Parathyroid adenoma (tissue), 2 donors: ENCODE measurements at regions not wholly inside any gene's neighbourhood (a gene's known extent, or its start where the extent isn't known, plus 50 kb on each side); places are given as distances from the start of the nearest gene placed in this dataset.

Experiments used
- H2AFZ ChIP-seq: fragments of 300-600 bp; sonication (generic); one replicate; pipeline ENCODE4 v1.7.0; 2017; ENCODE audit warnings: antibody characterized with exemption, mild to moderate bottlenecking
- H3K27ac ChIP-seq: fragments of 300-600 bp; sonication (generic); one replicate; pipeline ENCODE4 v1.7.0; 2017
- H3K27me3 ChIP-seq: fragments of 300-600 bp; sonication (generic); one replicate; pipeline ENCODE4 v1.7.0; 2017; ENCODE audit warnings: low read length; ENCODE audit not compliant: control insufficient read depth, insufficient read depth
- H3K36me3 ChIP-seq: fragments of 300-600 bp; sonication (generic); one replicate; pipeline ENCODE4 v1.7.0; 2017; ENCODE audit warnings: low read length; ENCODE audit not compliant: control insufficient read depth, insufficient read depth
- H3K4me1 ChIP-seq: fragments of 300-600 bp; sonication (generic); one replicate; pipeline ENCODE4 v1.7.0; 2017; ENCODE audit warnings: control low read depth
- H3K4me2 ChIP-seq: fragments of 300-600 bp; sonication (generic); one replicate; pipeline ENCODE4 v1.7.0; 2017; ENCODE audit warnings: low read length
- H3K4me3 ChIP-seq: fragments of 300-600 bp; sonication (generic); one replicate; pipeline ENCODE4 v1.7.0; 2017; ENCODE audit warnings: low read depth, low read length
- H3K79me2 ChIP-seq: fragments of 300-600 bp; sonication (generic); one replicate; pipeline ENCODE4 v1.7.0; 2017; ENCODE audit warnings: control low read depth
- H3K9ac ChIP-seq: fragments of 300-600 bp; sonication (generic); one replicate; pipeline ENCODE4 v1.7.0; 2017; ENCODE audit warnings: mild to moderate bottlenecking
- H3K9me3 ChIP-seq: fragments of 300-600 bp; sonication (generic); one replicate; pipeline ENCODE4 v1.7.0; 2017; ENCODE audit warnings: low read length; ENCODE audit not compliant: control insufficient read depth
- CTCF ChIP-seq: fragments of 300-600 bp; sonication (generic); IDR thresholded peaks from one replicate; pipeline ENCODE4 v1.7.0; 2017; ENCODE audit warnings: antibody characterized with exemption, mild to moderate bottlenecking
- donor health status: primary hyperparathyroidism.

GRCh38 chr6:144411531-144412165 is 126.5 kb downstream of the UTRN start:
- H3K4me3 ChIP-seq, result no peak overlapping the region
- H3K79me2 ChIP-seq, result peaks cover 41% of the 10 kb centered on the region
- H3K36me3 ChIP-seq, result no peaks in the 10 kb centered on the region
- no peak overlapping the region for H2AFZ ChIP-seq
- no peak overlapping the region for H3K9ac ChIP-seq
- peak overlapping the region; percentile 5 for H3K4me2 ChIP-seq
- TF ChIP-seq CTCF, result no peak
- H3K9me3 ChIP-seq, result no peaks in the 10 kb centered on the region
- H3K4me1 ChIP-seq, result peaks cover 16% of the 10 kb centered on the region
- no peak overlapping the region for H3K27ac ChIP-seq
- H3K27me3 ChIP-seq, result no peaks in the 10 kb centered on the region

GRCh38 chr6:144413418-144413817 is 128.3 kb downstream of the UTRN start:
- no peak for TF ChIP-seq CTCF
- H3K4me1 ChIP-seq, result peaks cover 14% of the 10 kb centered on the region
- H3K27ac ChIP-seq, result no peak overlapping the region
- no peaks in the 10 kb centered on the region for H3K36me3 ChIP-seq
- H3K9ac ChIP-seq, result no peak overlapping the region
- H2AFZ ChIP-seq, result no peak overlapping the region
- no peaks in the 10 kb centered on the region for H3K9me3 ChIP-seq
- H3K4me3 ChIP-seq, result no peak overlapping the region
- H3K79me2 ChIP-seq, result peaks cover 42% of the 10 kb centered on the region
- no peaks in the 10 kb centered on the region for H3K27me3 ChIP-seq
- H3K4me2 ChIP-seq, result no peak overlapping the region

GRCh38 chr6:144415014-144415413 is 129.9 kb downstream of the UTRN start:
- Histone ChIP-seq H3K36me3 (no peaks in the 10 kb centered on the region), H2AFZ (no peak overlapping the region), H3K9me3 (no peaks in the 10 kb centered on the region), H3K4me1 (peaks cover 14% of the 10 kb centered on the region), H3K27me3 (no peaks in the 10 kb centered on the region), H3K4me3 (no peak overlapping the region), H3K79me2 (peaks cover 45% of the 10 kb centered on the region), H3K9ac (no peak overlapping the region), H3K4me2 (no peak overlapping the region), H3K27ac (no peak overlapping the region)
- no peak for TF ChIP-seq CTCF

- H3K9me3 ChIP-seq, result no peaks in the 10 kb centered on the region
- H3K4me1 ChIP-seq, result peaks cover 14% of the 10 kb centered on the region
- peaks cover 49% of the 10 kb centered on the region for H3K79me2 ChIP-seq
- no peaks in the 10 kb centered on the region for H3K36me3 ChIP-seq
- no peak overlapping the region for H3K4me2 ChIP-seq
- H2AFZ ChIP-seq, result no peak overlapping the region
- no peak overlapping the region for H3K4me3 ChIP-seq
- no peak overlapping the region for H3K9ac ChIP-seq
- TF ChIP-seq CTCF, result no peak
- no peak overlapping the region for H3K27ac ChIP-seq
- H3K27me3 ChIP-seq, result no peaks in the 10 kb centered on the region
Observed at GRCh38 chr6:144415835-144416237, 130.7 kb downstream of the UTRN start.

GRCh38 chr6:144416244-144416643 is 131.1 kb downstream of the UTRN start:
- Histone ChIP-seq H3K27ac (no peak overlapping the region), H3K27me3 (no peaks in the 10 kb centered on the region), H3K4me2 (no peak overlapping the region), H3K4me1 (peaks cover 13% of the 10 kb centered on the region), H3K36me3 (no peaks in the 10 kb centered on the region), H3K4me3 (no peak overlapping the region), H3K9me3 (no peaks in the 10 kb centered on the region), H3K9ac (no peak overlapping the region), H2AFZ (no peak overlapping the region), H3K79me2 (peaks cover 46% of the 10 kb centered on the region)
- no peak for TF ChIP-seq CTCF
